A204.1 (cell line): ENCODE measurements at regions not wholly inside any gene's neighbourhood (a gene's known extent, or its start where the extent isn't known, plus 50 kb on each side); places are given as distances from the start of the nearest gene placed in this dataset.

Source experiments
- FAIRE-seq: peaks from 2 replicates; lab custom pipeline; 2012; peaks lifted over from hg19 to GRCh38; lab: Jason Lieb, UNC

DNA sequence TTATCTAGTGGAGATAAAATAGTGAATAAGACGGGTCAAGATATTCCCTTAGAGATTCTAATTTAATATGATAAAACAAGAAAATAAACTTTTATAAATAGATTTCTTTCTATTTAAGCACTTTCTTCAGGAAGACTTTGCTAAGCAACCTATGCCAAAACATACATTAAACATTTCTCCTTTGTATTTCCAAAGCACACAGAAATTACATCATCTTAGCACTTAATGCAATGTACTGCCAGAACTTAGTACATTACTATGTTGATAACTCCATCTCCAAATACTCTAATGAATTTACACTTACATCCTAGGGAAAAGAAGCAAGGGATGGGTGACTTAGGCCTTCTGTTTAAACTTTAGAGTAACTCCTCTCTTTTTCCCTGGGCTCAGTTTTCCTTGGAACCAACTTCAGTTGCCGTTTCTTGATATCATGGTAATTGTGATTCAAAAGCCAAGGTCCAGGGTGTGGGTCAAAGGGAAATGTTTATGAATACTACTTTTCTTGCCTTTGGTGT, 322.6 kb upstream of the PCDH20 start:
- no peak for FAIRE-seq

DNA sequence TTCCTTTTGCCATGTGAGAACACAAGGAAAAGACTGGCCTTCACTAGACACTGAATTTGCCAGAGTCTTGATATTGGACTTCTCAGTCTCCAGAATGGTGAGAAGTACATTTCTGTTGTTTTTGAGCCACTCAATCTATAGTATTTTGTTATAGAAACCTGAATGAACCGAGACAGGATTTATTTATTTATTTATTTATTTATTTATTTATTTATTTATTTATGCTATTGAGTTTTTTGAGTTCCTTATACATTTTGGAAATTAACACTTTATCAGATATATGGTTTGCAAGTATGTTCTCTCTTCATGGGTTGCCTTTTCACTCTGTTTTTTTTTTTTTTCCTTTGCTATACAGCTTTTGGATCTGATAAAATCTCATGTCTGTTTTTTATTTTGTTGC, 319.0 kb upstream of the PCDH20 start:
- FAIRE-seq = no peak

DNA sequence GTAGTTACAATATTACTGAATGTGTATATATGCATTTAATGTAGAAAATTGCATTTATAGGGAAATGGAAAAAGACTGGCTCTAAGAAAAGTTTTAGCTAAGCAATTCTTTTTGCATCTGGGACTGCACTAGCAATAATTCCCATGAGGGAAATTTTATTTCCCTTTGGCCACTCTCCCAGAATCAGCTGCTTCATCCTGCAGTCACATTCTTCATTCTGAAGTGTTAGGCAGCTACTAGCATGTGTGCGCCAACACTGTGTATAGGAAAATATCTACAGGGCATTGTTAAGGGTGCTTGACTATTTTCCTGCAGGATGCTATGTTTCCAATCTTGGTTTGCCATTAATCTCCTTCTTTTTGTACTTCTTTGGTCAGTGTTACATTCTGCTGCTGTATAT, 312.8 kb upstream of the PCDH20 start:
- no peak for FAIRE-seq

DNA sequence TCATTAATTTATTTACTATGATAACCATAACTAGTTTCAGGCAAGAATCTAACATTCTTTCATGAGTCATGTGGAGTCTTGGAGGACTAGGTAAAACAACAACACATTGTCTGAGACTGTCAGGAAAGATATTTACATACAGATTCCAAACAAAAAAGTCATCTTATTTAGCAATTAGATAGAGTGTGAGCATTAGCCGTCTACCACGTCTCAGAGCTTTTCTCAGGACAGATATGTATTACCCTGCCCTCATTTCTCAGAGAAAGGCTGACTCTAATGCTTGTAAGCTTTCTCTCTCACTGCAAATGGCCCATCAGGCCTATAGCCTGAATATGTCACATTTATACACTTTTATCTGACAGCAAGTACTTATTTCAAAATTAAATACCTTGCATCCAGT, 312.1 kb upstream of the PCDH20 start:
- no peak for FAIRE-seq

DNA sequence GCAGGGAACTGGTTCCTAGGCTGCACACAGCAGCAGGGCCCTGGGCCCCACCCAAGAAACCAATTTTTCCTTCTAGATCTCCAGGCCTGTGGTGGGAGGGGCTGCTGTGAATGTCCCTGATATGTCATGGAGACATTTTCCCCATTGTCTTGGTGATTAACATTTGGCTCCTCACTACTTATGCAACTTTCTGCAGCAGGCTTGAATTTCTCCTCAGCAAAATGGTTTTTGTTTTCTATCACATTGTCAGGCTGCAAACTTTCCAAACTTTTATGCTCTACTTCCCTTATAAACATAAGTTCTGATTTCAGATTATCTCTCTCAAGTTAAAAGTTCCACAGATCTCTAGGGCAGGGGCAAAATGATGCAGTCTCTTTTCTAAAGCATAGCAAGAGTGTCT, 310.2 kb upstream of the PCDH20 start:
- no peak for FAIRE-seq

DNA sequence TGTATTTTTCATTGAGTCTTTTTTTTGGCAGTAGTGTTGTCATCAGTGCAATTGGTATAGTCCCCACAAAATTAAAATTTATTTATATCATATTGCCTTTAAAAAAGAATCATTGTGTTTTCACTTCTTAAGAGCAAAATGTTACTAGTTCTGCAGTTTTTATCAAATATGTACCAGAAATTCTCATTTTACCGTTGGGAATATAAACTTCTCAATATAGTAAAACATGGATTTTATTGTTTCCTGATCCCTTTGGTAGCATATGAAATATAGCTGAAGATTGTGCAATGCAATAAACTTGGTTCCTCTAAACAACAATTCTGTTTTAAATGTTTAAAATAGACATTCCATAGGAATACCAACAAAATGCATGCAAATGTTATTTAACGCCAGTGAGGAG, 306.5 kb upstream of the PCDH20 start:
- FAIRE-seq = no peak

DNA sequence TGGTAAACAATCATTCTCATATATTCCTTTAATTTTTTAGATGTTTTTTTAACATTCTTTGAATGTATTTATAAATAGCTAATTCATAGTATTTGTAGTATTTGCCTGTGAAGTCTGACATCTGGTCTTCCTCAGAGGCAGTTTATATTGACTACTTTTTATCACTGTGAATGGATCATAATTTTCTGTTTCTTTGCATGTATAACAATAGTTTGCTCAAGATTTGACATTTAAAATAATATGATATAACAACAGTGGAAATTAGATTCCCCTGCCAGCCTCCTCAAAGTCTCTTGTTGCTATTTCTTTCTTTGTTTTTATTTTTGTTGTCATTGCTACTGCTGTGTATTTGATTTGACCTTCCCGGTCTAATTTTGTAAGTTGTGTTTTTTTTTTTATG, 297.0 kb upstream of the PCDH20 start:
- peak; percentile 65 for FAIRE-seq

DNA sequence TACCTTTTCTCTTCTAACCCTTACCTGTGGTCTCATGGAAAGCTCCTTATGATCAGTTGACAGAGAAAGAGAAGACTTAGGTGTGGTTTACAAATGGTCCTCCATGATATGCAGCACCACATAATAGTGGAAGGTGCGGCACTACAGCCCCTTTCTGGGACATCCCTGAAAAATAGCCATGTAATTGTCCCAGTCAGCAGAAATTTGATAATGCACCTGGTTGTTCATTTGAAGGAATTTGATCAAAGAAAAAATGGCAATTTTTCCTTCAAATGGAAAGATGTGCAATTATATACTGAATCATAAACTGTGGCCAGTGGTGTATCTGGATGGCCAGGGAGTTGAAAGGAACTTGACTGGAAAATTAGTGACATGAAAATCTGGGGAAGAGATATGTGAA, 293.6 kb upstream of the PCDH20 start:
- no peak for FAIRE-seq

DNA sequence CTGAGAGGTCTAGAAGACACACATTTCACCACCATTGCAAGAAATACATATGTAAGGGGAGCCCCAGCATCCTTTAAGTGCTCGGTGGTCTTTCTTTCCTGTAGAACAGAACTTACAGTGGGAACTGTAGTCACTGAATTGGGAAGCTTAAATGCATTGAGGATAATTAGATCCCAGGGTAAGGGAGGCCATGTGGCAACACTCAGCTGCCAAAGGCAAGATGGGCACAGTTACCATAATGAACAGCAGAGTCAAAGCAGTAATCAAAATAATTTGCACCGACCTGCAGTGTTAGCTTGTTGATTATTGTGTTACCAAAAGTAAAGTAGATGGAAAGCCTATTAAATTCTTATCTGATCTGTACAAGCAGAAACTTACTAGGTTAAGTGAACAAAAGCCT, 291.2 kb upstream of the PCDH20 start:
- FAIRE-seq = no peak

DNA sequence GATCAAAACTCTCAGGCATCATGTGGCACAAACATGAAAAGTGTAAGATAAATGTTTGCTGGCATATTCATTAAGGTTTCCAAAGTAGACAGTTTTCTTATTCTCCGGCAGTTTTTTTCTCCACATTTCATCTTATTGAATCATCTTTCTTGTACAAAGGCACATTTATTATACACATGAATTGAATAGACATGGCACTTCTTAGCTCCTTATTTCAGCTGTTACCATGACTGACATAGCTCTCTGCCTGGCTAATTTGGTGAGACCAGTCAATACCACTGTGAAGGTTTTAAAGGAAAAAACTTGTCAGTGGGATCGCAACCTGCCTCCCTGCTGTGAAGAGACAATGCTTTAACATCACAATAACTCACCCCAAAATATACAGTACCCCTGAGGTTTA, 285.0 kb upstream of the PCDH20 start:
- no peak for FAIRE-seq

DNA sequence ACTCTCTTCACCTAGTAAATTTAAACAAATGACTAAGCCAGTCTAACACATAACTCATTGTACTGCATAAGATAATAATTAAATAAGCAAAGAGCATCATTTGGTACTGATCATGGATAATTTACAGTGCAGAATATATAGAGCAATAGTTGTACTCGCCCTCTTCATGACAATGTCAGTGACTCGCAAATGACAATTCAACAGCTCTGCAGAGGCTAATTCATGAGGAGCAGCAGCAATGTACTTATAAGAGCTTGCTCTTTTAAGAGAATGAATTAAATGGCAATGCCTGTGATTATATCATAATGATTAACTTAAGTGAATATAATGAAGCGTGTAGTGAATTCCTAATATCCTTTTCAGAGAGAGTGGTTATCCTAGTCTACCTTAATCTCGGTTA, 284.5 kb upstream of the PCDH20 start:
- FAIRE-seq = no peak

DNA sequence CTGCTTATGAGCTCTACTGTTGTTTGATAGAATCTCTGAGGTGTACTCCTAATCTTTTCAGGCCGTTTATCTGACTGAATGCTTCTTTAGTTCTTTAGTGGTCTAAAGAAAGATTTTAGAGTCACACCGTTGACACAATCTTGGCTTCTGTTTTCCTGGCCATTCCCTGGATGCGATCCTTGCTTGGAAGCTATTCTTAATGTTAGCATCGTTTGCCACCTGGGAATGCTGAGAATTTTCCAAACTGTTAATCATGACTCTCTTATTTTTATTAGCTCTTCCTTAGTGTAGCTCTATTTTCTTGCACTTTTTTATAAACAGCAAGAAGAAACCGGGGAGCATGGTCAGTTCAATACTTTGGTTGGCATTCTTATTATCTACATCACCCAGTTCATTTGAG, 281.0 kb upstream of the PCDH20 start:
- no peak for FAIRE-seq

DNA sequence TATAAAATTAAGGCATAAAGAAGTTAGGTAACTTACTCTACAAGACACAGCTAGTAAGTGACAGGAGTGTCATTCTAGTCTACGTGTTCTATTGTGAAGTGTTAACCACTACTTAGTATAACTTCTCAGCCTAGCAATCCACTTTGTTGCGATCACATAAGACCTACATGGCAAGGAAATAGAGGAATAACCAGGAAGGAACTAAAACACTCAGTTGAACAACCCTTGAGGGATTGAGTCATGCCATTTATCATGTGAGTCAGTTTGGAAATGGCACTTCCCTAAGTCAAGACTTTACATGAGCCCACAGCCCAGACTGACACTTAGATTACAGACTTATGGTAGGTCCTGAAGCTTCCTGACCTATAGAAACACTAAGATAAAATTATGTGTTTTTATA, 279.5 kb upstream of the PCDH20 start:
- FAIRE-seq = no peak

DNA sequence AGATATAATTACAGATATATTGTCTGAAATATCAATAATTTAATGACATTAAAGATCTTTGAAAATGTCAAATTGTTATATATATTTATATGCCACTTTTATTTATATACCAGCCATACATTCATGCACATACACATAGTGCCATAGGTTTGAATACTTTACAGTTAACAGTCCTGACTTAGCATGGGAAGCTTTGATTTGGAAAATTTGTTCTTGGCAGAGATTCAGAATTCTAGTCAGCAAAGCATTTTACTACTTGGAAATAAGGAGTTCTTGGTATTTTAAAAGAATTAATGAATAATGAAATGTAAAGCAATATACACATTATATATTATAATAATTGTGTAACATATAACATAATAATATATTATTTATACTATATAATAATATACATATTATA, 277.0 kb upstream of the PCDH20 start:
- FAIRE-seq = no peak

DNA sequence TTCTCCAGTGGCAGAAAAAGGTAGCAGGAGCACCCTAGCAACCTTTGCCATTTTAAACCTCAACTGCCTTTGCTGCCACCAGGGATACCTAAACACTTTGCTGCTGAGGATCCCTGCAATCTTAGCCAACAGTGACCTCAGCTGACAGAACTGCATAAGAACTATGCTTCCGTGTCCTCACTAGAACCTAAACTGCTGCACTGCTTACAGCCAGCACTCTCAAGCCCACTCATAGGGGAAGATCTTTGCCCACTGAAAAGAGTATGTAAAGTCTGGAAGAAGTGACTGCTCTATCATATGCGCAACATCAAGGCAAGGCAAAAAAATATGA, 270.0 kb upstream of the PCDH20 start:
- FAIRE-seq = no peak

DNA sequence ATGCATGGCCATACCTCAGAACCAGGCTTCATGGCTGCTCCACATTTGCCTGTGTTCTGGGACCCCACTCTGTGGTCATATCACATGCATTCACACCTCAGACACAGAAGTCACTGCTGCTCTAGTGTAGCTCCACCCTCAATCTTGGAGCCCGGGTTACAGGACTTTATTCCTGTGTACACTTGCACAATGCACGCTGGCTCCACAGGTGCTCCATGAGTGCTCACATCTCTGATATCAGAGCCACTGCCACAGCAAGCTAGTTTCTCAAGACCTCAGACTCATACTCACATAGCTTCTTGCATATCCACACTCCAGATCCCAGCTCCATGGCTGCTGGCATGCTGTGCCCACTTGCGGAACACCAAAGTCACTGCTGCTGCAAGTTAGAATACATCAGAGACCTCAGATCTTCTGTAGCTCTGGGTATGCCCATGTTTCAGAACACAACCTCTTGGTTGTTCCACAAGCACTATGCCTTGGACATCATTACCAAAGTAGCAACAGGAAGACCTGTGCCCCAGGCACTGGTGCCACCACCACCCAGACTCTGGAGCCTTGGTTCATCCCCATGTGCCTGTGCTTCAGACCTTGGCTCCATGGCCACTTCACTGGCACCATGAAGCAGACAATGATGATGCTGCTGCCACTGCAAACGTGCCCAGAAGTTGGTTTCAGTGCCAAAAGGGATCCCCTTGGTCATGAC, 269.5 kb upstream of the PCDH20 start:
- FAIRE-seq = no peak

DNA sequence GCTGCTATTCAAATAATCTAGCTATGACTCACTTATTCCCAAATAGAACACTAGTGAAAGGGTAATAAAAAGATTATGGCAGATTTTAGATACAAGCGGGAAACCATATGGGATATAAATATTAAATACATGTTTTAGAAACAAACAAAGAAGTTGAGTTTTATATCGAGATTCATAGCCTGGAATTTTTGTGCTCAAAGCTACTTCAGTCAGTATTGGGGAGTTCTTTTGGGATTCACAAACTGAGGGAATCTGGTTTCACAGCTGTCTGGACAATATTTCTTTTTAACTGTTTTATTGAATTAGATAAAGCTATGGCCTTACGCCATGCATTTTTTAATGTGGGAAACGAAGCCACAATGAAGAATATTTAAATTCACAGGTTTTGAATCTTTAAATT, 257.1 kb upstream of the PCDH20 start:
- FAIRE-seq = no peak

DNA sequence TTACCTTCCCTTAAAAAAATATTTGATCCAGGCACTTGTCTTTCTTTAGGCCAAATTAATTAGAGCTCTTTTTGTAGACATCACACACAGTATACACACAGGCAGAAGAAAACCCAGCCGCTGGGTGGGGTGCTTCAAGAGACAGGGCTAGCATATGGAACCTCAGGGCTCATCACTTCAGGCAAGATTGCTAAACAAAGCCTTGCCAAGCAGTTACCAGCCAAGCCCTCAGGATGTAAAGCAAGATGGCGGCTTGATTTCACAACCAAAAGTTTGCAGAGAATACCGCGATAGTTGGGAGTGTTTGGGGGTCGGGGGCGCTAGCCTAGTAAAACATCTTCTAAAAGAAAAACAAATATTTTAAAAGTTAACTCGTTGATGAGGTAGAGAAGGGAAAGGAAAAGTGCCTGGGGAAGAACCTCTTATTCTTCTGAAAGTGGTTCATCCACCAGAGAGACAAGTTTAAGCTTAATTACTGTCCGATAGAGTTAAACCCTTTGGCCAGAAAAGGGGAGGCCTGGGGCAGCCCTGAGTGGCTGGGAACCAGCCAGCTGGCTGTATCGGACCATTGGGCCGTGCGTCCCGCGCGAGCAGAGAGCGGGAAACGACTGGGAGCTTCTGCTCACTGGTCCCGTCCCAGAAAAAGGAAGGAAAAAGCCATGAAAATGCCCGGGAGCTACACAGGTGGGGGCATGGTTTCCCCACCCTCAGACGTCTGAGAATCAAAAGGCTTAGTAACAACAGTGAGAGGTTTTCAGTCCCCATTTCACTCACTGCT, 254.9 kb upstream of the PCDH20 start:
- FAIRE-seq = no peak

DNA sequence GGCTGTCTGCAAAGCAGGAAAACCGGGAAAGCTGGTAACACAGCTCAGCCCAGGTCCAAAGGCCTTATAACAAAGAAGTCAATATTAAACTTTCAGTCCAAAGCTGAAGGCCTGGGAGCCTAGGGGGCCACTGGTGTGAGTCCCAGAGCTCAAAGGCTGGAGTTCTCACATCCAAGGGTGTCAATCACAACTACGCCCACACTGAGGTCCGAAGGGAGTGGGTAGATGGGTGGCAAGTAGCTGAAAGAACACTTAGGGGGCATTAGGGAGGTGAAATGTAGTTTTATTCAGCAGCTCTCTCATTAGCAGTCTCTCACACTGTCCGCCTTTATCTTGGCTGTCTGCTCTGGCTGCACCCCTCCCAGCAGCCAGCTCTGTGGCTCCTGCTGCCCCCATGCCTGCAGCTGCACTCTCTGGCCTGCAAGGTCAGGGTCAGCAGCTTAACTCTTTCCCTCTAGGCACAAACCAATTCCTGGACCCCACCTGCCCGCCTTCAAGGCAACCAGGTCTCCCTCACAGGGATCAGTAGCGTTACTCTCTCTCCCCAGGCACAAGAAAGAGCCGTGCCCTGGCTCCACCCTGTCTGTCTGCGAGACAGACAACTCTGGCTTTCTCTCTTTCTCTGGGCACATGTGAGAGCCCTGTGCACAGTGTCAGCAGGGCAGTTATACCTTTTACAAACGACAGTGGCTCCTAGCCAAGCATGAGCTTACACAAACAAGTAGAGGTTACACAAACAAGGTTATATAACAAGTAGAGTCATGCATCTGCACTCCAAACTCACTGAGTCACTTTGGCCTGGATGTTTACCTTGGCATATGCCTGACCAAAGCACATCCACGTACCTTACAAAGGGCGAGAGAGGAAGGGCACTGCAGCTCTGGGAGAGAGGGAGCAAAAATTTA, 249.4 kb upstream of the PCDH20 start:
- FAIRE-seq = no peak

DNA sequence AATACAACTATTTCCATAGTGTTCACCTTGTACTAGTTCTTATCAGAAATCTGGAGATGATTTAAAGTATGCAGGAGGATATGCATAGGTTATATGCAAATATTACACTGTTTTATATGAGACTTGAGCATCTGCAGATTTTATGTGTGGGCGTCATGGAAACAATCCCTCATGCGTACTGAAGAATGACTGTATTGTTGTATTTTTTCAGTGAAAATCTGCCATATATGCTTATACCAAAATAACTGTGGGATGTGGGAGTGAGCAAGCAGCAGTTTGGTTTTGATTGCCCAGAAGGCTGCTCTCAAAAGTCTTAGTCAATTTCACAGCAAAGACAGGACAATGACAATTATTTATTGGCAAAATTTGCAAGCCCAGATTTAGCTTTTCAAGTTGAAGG, 238.8 kb upstream of the PCDH20 start:
- no peak for FAIRE-seq

DNA sequence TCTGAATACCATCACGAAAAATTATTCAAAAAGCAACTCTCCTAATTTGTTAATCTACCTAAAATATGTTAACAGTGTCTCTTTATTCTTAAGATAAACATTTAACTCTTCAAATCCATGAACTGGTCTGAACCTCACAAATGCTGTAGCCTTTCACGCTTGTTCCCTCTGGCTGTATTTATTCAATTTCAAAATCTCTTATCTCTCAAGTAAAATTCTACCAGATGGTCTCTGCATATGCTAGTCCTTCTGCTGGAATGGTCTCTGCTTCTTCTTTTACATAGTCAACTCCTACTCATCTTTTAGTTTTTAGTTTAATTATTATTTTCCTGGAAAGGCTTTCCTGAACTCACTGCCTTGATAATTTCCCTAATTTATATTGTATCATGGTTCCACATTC, 232.9 kb upstream of the PCDH20 start:
- FAIRE-seq = no peak

DNA sequence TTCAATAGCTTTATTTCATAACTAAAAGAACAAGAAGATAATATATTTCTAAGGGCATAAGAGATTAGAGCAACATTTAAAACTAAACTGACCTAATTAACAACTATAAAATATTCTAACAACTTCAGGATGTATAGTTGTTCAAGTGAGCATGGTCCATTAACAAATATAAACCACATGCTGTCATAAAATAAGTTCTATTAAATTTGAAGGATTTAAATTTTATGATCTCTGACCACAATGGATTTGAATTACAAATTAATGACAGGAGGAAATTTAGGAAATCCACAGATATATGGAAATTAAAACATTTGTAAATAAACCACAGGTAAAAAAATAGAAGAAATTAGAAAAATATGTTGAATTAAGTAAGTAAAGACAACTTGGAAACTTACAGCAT, 196.5 kb upstream of the PCDH20 start:
- FAIRE-seq = no peak

DNA sequence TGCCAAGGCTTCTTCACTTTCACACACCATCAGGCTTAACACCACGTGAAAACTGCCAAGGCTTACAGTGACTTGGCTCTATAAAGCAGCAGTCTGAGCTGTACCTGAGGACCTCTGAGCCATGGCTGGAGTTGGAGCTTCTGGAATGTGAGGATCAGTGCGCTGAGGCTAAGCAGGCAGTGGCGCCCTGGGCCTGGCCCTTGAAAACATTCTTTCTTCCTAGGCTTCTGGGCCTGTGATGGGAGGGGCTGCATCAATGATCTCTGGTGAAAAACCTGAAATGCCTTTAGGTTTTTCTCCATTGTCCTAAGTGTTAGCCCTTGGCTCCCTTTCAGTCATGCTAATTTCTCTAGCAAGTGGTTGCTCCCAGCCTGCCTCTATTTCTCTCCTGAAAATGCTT, 192.5 kb upstream of the PCDH20 start:
- no peak for FAIRE-seq
